WERI-Rb-1 (cell line): ENCODE measurements at regions not wholly inside any gene's neighbourhood (a gene's known extent, or its start where the extent isn't known, plus 50 kb on each side); places are given as distances from the start of the nearest gene placed in this dataset.

Source experiments
- DNase-seq: peaks from one replicate; pipeline ENCODE4 v3.0.0-alpha.2; 2020
- H3K27ac ChIP-seq: fragments of 250-450 bp; sonication (Bioruptor Pico); 2 replicates; pipeline ENCODE4 v1.5.1; 2020; ENCODE audit warnings: mild to moderate bottlenecking, moderate library complexity
- H3K27me3 ChIP-seq: fragments of 250-450 bp; sonication (Bioruptor Pico); 2 replicates; pipeline ENCODE4 v1.5.1; 2021; ENCODE audit warnings: mild to moderate bottlenecking, low read depth, moderate library complexity; ENCODE audit not compliant: insufficient read depth, severe bottlenecking
- H3K36me3 ChIP-seq: fragments of 250-450 bp; sonication (Bioruptor Pico); 2 replicates; pipeline ENCODE4 v1.5.1; 2020; ENCODE audit warnings: mild to moderate bottlenecking, moderate library complexity
- H3K4me3 ChIP-seq: 2 replicates; pipeline ENCODE4 v1.5.1; 2011; ENCODE audit warnings: low read depth, mild to moderate bottlenecking, control low read depth, low read length
- H3K9me3 ChIP-seq: fragments of 250-450 bp; sonication (Bioruptor Pico); 2 replicates; pipeline ENCODE4 v1.5.1; 2021; ENCODE audit warnings: mild to moderate bottlenecking, moderate library complexity; ENCODE audit not compliant: severe bottlenecking
- TF ChIP-seq, protein P1 (sequence below): IDR thresholded peaks from 2 replicates; pipeline ENCODE4 v1.5.1; 2011; ENCODE audit warnings: low read depth, mild to moderate bottlenecking, control low read depth, inconsistent platforms, low read length

DNA sequence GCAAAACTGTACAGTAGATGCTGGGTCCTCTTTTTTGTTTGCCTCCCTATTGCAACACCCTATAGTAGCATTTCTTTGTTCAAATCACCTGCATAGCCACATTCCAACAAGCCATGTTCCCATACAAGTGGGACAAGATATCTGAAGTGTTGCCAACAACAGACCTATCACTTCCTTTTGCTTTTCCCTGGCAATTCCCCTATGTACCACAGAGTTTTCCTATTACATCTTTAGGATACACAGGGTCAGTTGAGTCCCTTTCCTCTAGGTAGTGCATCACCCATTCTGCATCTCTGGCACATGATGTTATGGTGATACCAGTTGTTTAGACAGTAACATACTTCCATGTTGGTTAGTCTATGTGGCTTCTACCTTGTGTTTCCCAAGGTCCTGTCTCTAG is 125.1 kb upstream of the FBXL7 start:
- H3K36me3 ChIP-seq, result no peaks in the 10 kb centered on the region
- TF ChIP-seq, protein P1, sequence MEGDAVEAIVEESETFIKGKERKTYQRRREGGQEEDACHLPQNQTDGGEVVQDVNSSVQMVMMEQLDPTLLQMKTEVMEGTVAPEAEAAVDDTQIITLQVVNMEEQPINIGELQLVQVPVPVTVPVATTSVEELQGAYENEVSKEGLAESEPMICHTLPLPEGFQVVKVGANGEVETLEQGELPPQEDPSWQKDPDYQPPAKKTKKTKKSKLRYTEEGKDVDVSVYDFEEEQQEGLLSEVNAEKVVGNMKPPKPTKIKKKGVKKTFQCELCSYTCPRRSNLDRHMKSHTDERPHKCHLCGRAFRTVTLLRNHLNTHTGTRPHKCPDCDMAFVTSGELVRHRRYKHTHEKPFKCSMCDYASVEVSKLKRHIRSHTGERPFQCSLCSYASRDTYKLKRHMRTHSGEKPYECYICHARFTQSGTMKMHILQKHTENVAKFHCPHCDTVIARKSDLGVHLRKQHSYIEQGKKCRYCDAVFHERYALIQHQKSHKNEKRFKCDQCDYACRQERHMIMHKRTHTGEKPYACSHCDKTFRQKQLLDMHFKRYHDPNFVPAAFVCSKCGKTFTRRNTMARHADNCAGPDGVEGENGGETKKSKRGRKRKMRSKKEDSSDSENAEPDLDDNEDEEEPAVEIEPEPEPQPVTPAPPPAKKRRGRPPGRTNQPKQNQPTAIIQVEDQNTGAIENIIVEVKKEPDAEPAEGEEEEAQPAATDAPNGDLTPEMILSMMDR, result no peak
- H3K9me3 ChIP-seq, result no peaks in the 10 kb centered on the region
- no peak overlapping the region for H3K4me3 ChIP-seq
- no peak for DNase-seq
- no peak overlapping the region for H3K27ac ChIP-seq
- no peaks in the 10 kb centered on the region for H3K27me3 ChIP-seq

DNA sequence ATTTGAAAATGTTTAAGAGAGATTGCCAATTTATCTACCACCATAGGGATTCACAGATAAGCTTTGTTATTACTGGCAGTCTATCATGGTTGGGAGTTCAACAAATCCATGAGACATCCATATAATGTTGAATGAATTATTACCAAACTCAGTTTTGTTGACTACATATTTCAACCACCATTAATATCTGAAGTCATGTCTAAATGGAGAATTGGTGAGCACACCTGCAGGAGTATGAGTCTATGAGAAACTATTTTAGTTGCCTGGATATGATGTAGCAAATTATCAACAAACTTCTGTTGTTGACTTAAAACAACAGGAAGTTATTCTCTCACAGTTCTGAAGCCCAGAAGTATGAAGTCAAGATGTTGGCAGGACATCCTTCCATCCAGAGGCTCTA is 126.8 kb upstream of the FBXL7 start:
- Histone ChIP-seq H3K9me3 (no peaks in the 10 kb centered on the region), H3K4me3 (no peak overlapping the region), H3K27ac (no peak overlapping the region), H3K36me3 (no peaks in the 10 kb centered on the region), H3K27me3 (no peaks in the 10 kb centered on the region)
- TF ChIP-seq, protein P1, result no peak
- DNase-seq, result no peak

DNA sequence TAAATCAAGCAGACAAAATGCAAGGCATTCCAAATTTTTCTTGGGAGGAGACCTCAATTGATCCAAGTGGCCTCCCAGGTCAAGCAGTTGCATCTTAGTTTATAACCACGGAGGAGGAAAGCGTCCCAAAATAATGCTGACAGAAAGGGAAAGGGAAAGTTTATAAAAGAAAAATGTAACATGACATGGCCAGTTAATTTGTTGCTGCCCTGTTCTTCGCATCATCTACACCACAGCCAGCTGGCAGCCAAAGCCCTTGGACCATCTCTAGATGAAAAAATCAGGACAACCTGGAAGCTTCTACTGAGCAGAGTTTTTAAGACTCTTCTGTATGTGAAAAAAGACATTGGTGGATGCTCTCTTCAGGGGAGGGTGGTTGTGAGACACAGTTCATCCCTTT is 128.8 kb upstream of the FBXL7 start:
- DNase-seq, result no peak
- Histone ChIP-seq H3K27me3 (no peaks in the 10 kb centered on the region), H3K4me3 (no peak overlapping the region), H3K36me3 (no peaks in the 10 kb centered on the region), H3K9me3 (no peaks in the 10 kb centered on the region), H3K27ac (no peak overlapping the region)
- TF ChIP-seq, protein P1, result no peak

GRCh38 chr5:15368835-15369234 is 131.1 kb upstream of the FBXL7 start:
- Histone ChIP-seq H3K27me3 (no peaks in the 10 kb centered on the region), H3K4me3 (no peak overlapping the region), H3K27ac (no peak overlapping the region), H3K9me3 (no peaks in the 10 kb centered on the region), H3K36me3 (no peaks in the 10 kb centered on the region)
- TF ChIP-seq, protein P1, result no peak
- no peak for DNase-seq

DNA sequence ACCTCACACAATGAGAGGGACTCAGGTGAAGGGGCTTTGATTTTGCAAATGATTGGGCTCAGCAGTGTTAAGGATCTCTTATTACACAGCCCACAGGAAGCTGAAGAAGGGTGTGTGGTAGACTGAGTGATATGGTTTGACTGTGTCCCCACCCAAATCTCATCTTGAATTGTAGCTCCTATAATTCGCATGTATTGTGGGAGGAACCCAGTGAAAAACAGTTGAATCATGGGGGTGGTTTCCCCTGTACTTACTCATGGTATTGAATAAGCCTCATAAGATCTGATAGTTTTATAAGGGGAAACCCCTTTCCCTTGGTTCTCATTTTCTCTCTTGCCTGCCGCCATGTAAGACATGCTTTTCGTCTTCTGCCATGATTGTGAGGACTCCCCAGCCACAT is 132.5 kb upstream of the FBXL7 start:
- Histone ChIP-seq H3K4me3 (no peak overlapping the region), H3K27me3 (no peaks in the 10 kb centered on the region), H3K36me3 (no peaks in the 10 kb centered on the region), H3K9me3 (no peaks in the 10 kb centered on the region), H3K27ac (no peak overlapping the region)
- DNase-seq, result no peak
- TF ChIP-seq, protein P1, result no peak

DNA sequence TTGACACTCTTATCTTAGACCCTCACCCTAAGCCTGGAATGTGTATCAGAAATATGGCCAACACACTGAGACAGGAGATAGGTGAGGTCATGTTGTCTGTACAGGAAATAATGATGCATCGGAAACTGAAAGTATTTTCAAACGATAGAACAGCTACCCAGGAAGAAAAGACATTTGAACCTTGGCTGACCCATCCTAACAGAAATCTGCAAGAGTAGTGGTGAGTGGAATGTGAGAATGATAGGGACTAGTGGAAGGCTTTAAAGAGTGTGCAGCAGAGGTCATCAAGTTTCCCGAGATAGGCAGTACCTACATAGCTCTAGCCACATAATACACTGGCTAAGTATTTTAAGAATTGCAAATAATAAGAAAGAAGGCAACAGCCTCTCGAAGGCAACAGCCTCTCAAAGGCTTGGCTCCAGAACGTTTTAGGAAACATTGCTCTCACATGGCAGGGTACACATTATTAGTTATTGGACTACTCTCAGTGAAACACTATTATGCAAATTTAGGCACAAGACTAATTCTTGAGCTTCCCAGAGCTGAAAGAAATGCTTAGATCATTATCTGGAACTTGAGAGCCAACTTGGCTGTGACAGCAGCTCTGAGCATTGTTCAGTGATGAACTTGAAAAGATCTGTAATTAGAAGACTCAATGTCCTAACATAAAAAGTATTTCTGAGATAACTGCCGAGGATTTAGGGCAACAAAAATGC is 133.1 kb upstream of the FBXL7 start:
- Histone ChIP-seq H3K9me3 (no peaks in the 10 kb centered on the region), H3K27ac (no peak overlapping the region), H3K4me3 (no peak overlapping the region), H3K27me3 (no peaks in the 10 kb centered on the region), H3K36me3 (no peaks in the 10 kb centered on the region)
- DNase-seq, result no peak
- TF ChIP-seq, protein P1, result no peak
